ENCODE measurements at regions not wholly inside any gene's neighbourhood (a gene's known extent, or its start where the extent isn't known, plus 50 kb on each side); places are given as distances from the start of the nearest gene placed in this dataset.

DNA sequence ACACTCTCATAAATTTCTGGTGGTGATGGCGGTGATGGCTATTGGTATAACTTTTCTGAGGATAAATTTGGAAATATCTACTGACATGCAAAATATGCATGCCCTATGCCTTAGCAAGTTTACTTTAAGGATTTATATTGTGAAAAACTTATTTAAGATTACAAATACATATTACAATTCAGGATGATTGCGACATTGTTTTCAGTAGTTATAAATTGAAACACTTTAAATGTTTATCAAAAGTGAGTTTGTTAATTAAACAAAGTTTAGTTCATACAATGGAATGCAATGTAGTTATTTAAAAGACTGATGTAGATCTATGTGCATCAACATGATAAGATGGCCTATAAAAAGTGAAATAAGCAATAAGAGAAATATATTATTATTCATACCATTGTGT, 331.3 kb upstream of the NR5A2 start:
- H3K4me3 ChIP-seq (ENCODE audit: insufficient read depth, low read depth, low read length): no peak overlapping the region
- H3K9ac ChIP-seq (ENCODE audit: low read length): no peak overlapping the region
- H3K27me3 Mint-ChIP-seq (ENCODE audit: low read depth, unreplicated experiment): no peaks in the 10 kb centered on the region
- no peak for FAIRE-seq
- H3K9me3 ChIP-seq (ENCODE audit: insufficient read depth, low read depth, low read length): no peaks in the 10 kb centered on the region
- no peaks in the 10 kb centered on the region for H3K9me3 Mint-ChIP-seq (ENCODE audit: unreplicated experiment)
- H4K20me1 ChIP-seq (ENCODE audit: insufficient read depth, low read length): no peaks in the 10 kb centered on the region
- peaks cover 3% of the 10 kb centered on the region for H3K4me1 ChIP-seq (ENCODE audit: insufficient read depth, low read length)
- no peak overlapping the region for H3K4me3 Mint-ChIP-seq (ENCODE audit: unreplicated experiment)
- no peaks in the 10 kb centered on the region for H3K27me3 ChIP-seq (ENCODE audit: insufficient read depth, low read length)
- no peak overlapping the region for H3K4me2 ChIP-seq (ENCODE audit: low read length)
- no peak overlapping the region for H2AFZ ChIP-seq (ENCODE audit: low read depth, low read length)
- no peak for TF ChIP-seq EZH2 (IDR thresholded peaks at IDR 0.05; ENCODE audit: insufficient read depth, low read length)
- TF ChIP-seq, protein P1, sequence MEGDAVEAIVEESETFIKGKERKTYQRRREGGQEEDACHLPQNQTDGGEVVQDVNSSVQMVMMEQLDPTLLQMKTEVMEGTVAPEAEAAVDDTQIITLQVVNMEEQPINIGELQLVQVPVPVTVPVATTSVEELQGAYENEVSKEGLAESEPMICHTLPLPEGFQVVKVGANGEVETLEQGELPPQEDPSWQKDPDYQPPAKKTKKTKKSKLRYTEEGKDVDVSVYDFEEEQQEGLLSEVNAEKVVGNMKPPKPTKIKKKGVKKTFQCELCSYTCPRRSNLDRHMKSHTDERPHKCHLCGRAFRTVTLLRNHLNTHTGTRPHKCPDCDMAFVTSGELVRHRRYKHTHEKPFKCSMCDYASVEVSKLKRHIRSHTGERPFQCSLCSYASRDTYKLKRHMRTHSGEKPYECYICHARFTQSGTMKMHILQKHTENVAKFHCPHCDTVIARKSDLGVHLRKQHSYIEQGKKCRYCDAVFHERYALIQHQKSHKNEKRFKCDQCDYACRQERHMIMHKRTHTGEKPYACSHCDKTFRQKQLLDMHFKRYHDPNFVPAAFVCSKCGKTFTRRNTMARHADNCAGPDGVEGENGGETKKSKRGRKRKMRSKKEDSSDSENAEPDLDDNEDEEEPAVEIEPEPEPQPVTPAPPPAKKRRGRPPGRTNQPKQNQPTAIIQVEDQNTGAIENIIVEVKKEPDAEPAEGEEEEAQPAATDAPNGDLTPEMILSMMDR (IDR thresholded peaks at IDR 0.05; ENCODE audit: insufficient read depth, low read depth, low read length): no peak
- H3K36me3 Mint-ChIP-seq (ENCODE audit: low read depth, unreplicated experiment): no peaks in the 10 kb centered on the region
- no peak overlapping the region for H3K27ac Mint-ChIP-seq (ENCODE audit: unreplicated experiment)
- no peaks in the 10 kb centered on the region for H3K36me3 ChIP-seq (ENCODE audit: insufficient read depth, low read length)
- no peak overlapping the region for H3K27ac ChIP-seq (ENCODE audit: low read depth, low read length)
- DNase-seq (ENCODE audit: low read depth): no peak
- no peaks in the 10 kb centered on the region for H3K79me2 ChIP-seq (ENCODE audit: insufficient read depth, low read length)
- peaks cover 6% of the 10 kb centered on the region for H3K4me1 Mint-ChIP-seq (ENCODE audit: low read depth, unreplicated experiment)

DNA sequence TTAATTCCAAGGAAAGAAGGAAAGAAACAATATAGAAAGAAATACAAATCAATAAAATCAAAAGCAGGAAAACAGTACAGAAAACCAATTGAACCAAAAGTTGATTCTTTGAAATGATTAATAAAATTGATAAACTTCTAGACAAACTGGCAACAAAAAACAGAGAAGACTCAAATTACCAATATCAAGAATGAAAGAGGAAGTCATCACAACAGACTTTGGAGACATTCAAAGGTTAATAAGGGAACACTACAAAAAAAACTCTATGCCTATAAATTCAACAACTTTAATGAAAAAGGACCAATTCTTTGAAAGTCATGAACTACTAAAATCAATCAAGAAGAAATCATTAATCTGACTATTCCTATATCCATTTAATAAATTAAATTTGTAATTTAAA, 329.3 kb upstream of the NR5A2 start:
- H3K4me3 Mint-ChIP-seq (ENCODE audit: unreplicated experiment): no peak overlapping the region
- H3K4me1 Mint-ChIP-seq (ENCODE audit: low read depth, unreplicated experiment): no peaks in the 10 kb centered on the region
- no peak for DNase-seq (ENCODE audit: low read depth)

DNA sequence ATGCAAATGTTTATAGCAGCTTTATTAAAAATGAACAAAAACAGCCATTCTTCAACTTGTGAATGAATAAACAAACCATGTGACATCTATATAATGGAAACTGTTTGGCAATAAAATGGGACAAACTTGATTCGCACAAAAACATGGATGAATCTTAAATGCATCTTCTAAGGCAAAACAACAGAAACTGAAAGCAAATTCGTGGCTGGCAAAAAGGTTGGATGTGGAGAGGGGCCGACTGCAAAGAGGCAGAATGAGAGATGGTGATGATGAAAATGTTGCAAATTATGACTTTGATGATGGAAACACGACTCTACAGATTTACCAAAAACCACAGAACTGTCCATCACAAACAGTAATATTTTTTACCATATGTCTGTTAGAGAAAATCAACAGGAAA, 327.0 kb upstream of the NR5A2 start:
- Histone ChIP-seq H3K4me2 (ENCODE audit: low read length) (peak overlapping the region; percentile 1), H3K9me3 (ENCODE audit: insufficient read depth, low read depth, low read length) (no peaks in the 10 kb centered on the region), H3K27ac (ENCODE audit: low read depth, low read length) (no peak overlapping the region), H4K20me1 (ENCODE audit: insufficient read depth, low read length) (no peaks in the 10 kb centered on the region), H3K27me3 (ENCODE audit: insufficient read depth, low read length) (no peaks in the 10 kb centered on the region), H2AFZ (ENCODE audit: low read depth, low read length) (no peak overlapping the region), H3K4me3 (ENCODE audit: insufficient read depth, low read depth, low read length) (no peak overlapping the region), H3K9ac (ENCODE audit: low read length) (no peak overlapping the region), H3K36me3 (ENCODE audit: insufficient read depth, low read length) (no peaks in the 10 kb centered on the region), H3K4me1 (ENCODE audit: insufficient read depth, low read length) (no peaks in the 10 kb centered on the region), H3K79me2 (ENCODE audit: insufficient read depth, low read length) (no peaks in the 10 kb centered on the region)
- no peaks in the 10 kb centered on the region for H3K36me3 Mint-ChIP-seq (ENCODE audit: low read depth, unreplicated experiment)
- no peak overlapping the region for H3K4me3 Mint-ChIP-seq (ENCODE audit: unreplicated experiment)
- FAIRE-seq (no peak), DNase-seq (ENCODE audit: low read depth) (no peak)
- H3K27me3 Mint-ChIP-seq (ENCODE audit: low read depth, unreplicated experiment): no peaks in the 10 kb centered on the region
- no peak overlapping the region for H3K27ac Mint-ChIP-seq (ENCODE audit: unreplicated experiment)
- H3K4me1 Mint-ChIP-seq (ENCODE audit: low read depth, unreplicated experiment): peaks cover 4% of the 10 kb centered on the region
- TF ChIP-seq, protein P1 (IDR thresholded peaks at IDR 0.05; ENCODE audit: insufficient read depth, low read depth, low read length): no peak
- TF ChIP-seq EZH2 (IDR thresholded peaks at IDR 0.05; ENCODE audit: insufficient read depth, low read length): no peak
- no peaks in the 10 kb centered on the region for H3K9me3 Mint-ChIP-seq (ENCODE audit: unreplicated experiment)

More for the DNA sequence above, 329.3 kb upstream of the NR5A2 start:
- Histone ChIP-seq H3K27me3 (ENCODE audit: insufficient read depth, low read length) (no peaks in the 10 kb centered on the region), H3K9ac (ENCODE audit: low read length) (no peak overlapping the region), H4K20me1 (ENCODE audit: insufficient read depth, low read length) (no peaks in the 10 kb centered on the region), H3K4me1 (ENCODE audit: insufficient read depth, low read length) (no peaks in the 10 kb centered on the region), H3K4me3 (ENCODE audit: insufficient read depth, low read depth, low read length) (no peak overlapping the region), H3K4me2 (ENCODE audit: low read length) (no peak overlapping the region), H2AFZ (ENCODE audit: low read depth, low read length) (no peak overlapping the region), H3K36me3 (ENCODE audit: insufficient read depth, low read length) (no peaks in the 10 kb centered on the region), H3K9me3 (ENCODE audit: insufficient read depth, low read depth, low read length) (no peaks in the 10 kb centered on the region), H3K27ac (ENCODE audit: low read depth, low read length) (no peak overlapping the region), H3K79me2 (ENCODE audit: insufficient read depth, low read length) (no peaks in the 10 kb centered on the region)
- no peak for FAIRE-seq
- no peak for TF ChIP-seq EZH2 (IDR thresholded peaks at IDR 0.05; ENCODE audit: insufficient read depth, low read length)
- TF ChIP-seq, protein P1 (IDR thresholded peaks at IDR 0.05; ENCODE audit: insufficient read depth, low read depth, low read length): no peak
- H3K27ac Mint-ChIP-seq (ENCODE audit: unreplicated experiment): no peak overlapping the region
- no peaks in the 10 kb centered on the region for H3K36me3 Mint-ChIP-seq (ENCODE audit: low read depth, unreplicated experiment)
- no peaks in the 10 kb centered on the region for H3K9me3 Mint-ChIP-seq (ENCODE audit: unreplicated experiment)
- no peaks in the 10 kb centered on the region for H3K27me3 Mint-ChIP-seq (ENCODE audit: low read depth, unreplicated experiment)

All from astrocyte (in vitro differentiated cells and primary cell).